ENCODE measurements at regions not wholly inside any gene's neighbourhood (a gene's known extent, or its start where the extent isn't known, plus 50 kb on each side); places are given as distances from the start of the nearest gene placed in this dataset.

DNA sequence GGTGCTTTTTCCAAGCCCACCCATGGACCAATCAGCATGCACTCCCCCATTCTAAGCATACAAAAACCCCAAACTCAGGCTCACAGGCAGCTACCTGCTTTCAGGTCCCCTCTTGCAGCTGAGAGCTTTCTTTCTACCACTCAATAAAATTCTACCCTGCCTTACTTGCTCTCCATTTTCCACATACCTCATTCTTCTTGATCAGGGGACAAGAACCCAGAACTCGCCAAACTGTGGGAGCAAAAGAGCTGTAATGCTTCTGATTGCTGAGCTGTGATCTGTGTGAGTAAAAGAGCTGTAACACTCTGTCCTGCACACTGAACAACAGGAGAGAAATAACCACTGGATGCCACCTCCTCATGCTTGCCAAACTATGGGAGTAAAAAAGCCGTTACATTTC lies 972.1 kb downstream of the SLITRK5 start:
- TF ChIP-seq, protein P1, sequence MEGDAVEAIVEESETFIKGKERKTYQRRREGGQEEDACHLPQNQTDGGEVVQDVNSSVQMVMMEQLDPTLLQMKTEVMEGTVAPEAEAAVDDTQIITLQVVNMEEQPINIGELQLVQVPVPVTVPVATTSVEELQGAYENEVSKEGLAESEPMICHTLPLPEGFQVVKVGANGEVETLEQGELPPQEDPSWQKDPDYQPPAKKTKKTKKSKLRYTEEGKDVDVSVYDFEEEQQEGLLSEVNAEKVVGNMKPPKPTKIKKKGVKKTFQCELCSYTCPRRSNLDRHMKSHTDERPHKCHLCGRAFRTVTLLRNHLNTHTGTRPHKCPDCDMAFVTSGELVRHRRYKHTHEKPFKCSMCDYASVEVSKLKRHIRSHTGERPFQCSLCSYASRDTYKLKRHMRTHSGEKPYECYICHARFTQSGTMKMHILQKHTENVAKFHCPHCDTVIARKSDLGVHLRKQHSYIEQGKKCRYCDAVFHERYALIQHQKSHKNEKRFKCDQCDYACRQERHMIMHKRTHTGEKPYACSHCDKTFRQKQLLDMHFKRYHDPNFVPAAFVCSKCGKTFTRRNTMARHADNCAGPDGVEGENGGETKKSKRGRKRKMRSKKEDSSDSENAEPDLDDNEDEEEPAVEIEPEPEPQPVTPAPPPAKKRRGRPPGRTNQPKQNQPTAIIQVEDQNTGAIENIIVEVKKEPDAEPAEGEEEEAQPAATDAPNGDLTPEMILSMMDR (IDR thresholded peaks at IDR 0.05; ENCODE audit: low read depth, low read length, missing input control) = no peak
- TF ChIP-seq FOXA1 (IDR thresholded peaks at IDR 0.05) (no peak), MAX (IDR thresholded peaks at IDR 0.05) (no peak), RAD21 (IDR thresholded peaks at IDR 0.05) (no peak), HNF4A (conservative IDR thresholded peaks at IDR 0.05) (no peak), TAF1 (conservative IDR thresholded peaks at IDR 0.05) (no peak), RXRA (IDR thresholded peaks at IDR 0.05) (no peak), HNF4G (IDR thresholded peaks at IDR 0.05) (no peak)
- TF ChIP-seq, protein P2, sequence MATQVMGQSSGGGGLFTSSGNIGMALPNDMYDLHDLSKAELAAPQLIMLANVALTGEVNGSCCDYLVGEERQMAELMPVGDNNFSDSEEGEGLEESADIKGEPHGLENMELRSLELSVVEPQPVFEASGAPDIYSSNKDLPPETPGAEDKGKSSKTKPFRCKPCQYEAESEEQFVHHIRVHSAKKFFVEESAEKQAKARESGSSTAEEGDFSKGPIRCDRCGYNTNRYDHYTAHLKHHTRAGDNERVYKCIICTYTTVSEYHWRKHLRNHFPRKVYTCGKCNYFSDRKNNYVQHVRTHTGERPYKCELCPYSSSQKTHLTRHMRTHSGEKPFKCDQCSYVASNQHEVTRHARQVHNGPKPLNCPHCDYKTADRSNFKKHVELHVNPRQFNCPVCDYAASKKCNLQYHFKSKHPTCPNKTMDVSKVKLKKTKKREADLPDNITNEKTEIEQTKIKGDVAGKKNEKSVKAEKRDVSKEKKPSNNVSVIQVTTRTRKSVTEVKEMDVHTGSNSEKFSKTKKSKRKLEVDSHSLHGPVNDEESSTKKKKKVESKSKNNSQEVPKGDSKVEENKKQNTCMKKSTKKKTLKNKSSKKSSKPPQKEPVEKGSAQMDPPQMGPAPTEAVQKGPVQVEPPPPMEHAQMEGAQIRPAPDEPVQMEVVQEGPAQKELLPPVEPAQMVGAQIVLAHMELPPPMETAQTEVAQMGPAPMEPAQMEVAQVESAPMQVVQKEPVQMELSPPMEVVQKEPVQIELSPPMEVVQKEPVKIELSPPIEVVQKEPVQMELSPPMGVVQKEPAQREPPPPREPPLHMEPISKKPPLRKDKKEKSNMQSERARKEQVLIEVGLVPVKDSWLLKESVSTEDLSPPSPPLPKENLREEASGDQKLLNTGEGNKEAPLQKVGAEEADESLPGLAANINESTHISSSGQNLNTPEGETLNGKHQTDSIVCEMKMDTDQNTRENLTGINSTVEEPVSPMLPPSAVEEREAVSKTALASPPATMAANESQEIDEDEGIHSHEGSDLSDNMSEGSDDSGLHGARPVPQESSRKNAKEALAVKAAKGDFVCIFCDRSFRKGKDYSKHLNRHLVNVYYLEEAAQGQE (IDR thresholded peaks at IDR 0.05) = no peak
- no peak for DNase-seq (ENCODE audit: low spot score)
- Histone ChIP-seq H3K36me3 (ENCODE audit: control insufficient read depth in 4 of 4, insufficient read depth in 3 of 4, low read depth in 1 of 4, low read length in 3 of 4) (no peaks in the 10 kb centered on the region), H3K9me3 (ENCODE audit: control insufficient read depth in 4 of 4, low read length in 3 of 4) (peaks cover 4 to 7% (median 6%) of the 10 kb centered on the region in 4 donors), H3K9ac (ENCODE audit: low read depth in 1 of 2, low read length in 2 of 2) (no peak overlapping the region), H3K27me3 (ENCODE audit: control insufficient read depth in 4 of 4, insufficient read depth in 4 of 4, low read length in 3 of 4) (no peaks in the 10 kb centered on the region), H3K27ac (ENCODE audit: low read depth in 1 of 2, low read length in 2 of 2) (no peak overlapping the region), H3K4me3 (ENCODE audit: low read depth in 1 of 3, low read length in 3 of 3) (peak overlapping the region in 1 of 3 donors; percentile 54), H3K4me1 (ENCODE audit: control insufficient read depth in 4 of 4, insufficient read depth in 4 of 4, low read length in 3 of 4) (no peaks in the 10 kb centered on the region)
- 68% methylated on average over 2 of the region's 2 CpGs for WGBS

DNA sequence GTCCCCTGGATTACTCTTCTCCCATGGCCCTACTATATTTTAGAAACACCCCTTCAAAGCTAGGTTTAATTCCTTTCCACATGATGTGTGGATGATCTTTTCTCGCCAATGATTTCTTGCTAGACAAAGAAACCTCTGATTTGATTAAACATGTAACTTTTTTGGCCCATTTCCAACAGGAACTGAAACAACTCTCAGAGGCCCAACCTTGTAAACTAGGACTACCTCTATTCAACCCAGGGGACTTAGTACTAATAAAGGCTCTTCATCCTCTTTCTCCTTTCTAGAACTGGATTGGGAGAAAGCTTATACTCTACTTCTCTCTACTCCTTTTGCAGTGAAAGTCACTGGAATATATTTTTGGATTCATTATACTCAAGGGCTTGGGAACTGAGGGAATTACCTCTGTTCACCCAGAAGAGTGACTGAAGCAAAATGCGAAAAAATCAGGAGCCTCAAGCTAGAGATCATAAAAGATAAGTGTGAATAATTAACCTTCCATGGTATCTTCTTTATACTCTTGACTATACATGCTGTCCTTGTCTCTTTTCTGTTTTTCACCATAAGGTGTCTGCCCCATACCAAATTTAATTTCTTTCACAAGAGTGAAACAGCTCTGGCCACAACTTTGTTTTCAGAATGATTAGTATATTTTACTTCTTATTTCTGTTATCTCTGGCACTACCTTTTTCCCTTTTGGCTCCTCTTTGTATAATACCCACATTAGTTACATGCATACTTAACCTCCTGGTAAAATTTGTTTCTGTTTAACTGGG lies 977.6 kb downstream of the SLITRK5 start:
- no peaks in the 10 kb centered on the region for H3K27me3 ChIP-seq (ENCODE audit: control insufficient read depth in 4 of 4, insufficient read depth in 4 of 4, low read length in 3 of 4)
- DNase-seq (ENCODE audit: low spot score) = no peak
- H3K9me3 ChIP-seq (ENCODE audit: control insufficient read depth in 4 of 4, low read length in 3 of 4) = peaks cover 0 to 3% (median 0%) of the 10 kb centered on the region in 4 donors
- no peaks in the 10 kb centered on the region for H3K36me3 ChIP-seq (ENCODE audit: control insufficient read depth in 4 of 4, insufficient read depth in 3 of 4, low read depth in 1 of 4, low read length in 3 of 4)
- H3K9ac ChIP-seq (ENCODE audit: low read depth in 1 of 2, low read length in 2 of 2) = no peak overlapping the region
- TF ChIP-seq HNF4A (conservative IDR thresholded peaks at IDR 0.05) = no peak
- TF ChIP-seq, protein P2 (IDR thresholded peaks at IDR 0.05) = no peak
- TF ChIP-seq MAX (IDR thresholded peaks at IDR 0.05) = no peak
- TF ChIP-seq, protein P3, sequence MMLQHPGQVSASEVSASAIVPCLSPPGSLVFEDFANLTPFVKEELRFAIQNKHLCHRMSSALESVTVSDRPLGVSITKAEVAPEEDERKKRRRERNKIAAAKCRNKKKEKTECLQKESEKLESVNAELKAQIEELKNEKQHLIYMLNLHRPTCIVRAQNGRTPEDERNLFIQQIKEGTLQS (IDR thresholded peaks at IDR 0.05) = no peak
- TF ChIP-seq JUND (IDR thresholded peaks at IDR 0.05) = no peak
- no peak for TF ChIP-seq FOXA1 (IDR thresholded peaks at IDR 0.05)
- TF ChIP-seq SP1 (IDR thresholded peaks at IDR 0.05) = no peak
- no peak for TF ChIP-seq RAD21 (IDR thresholded peaks at IDR 0.05)
- TF ChIP-seq, protein P1 (IDR thresholded peaks at IDR 0.05; ENCODE audit: low read depth, low read length, missing input control) = no peak
- TF ChIP-seq EGR1 (IDR thresholded peaks at IDR 0.05; ENCODE audit: low read depth in 2 of 2) = no peak
- no peak for TF ChIP-seq HNF4G (IDR thresholded peaks at IDR 0.05)
- no peak for TF ChIP-seq ZBTB33 (IDR thresholded peaks at IDR 0.05)
- no peak for TF ChIP-seq RXRA (IDR thresholded peaks at IDR 0.05)
- TF ChIP-seq TAF1 (conservative IDR thresholded peaks at IDR 0.05) = no peak
- H3K4me1 ChIP-seq (ENCODE audit: control insufficient read depth in 4 of 4, insufficient read depth in 4 of 4, low read length in 3 of 4) = no peaks in the 10 kb centered on the region
- H3K4me3 ChIP-seq (ENCODE audit: low read depth in 1 of 3, low read length in 3 of 3) = no peak overlapping the region
- no peak overlapping the region for H3K27ac ChIP-seq (ENCODE audit: low read depth in 1 of 2, low read length in 2 of 2)
- WGBS = 42% methylated on average over 2 of the region's 2 CpGs

Data from liver (tissue), 8 donors.